Mesodermal cell (in vitro differentiated cells): ENCODE measurements at regions not wholly inside any gene's neighbourhood (a gene's known extent, or its start where the extent isn't known, plus 50 kb on each side); places are given as distances from the start of the nearest gene placed in this dataset.
"Not testable (repeated sequence)": the region's sequence is repeated elsewhere in the genome, so short reads cannot be mapped to it uniquely, and the experiment has no call there.

Source experiments
- H3K27ac ChIP-seq: 2 replicates; pipeline ENCODE4 v1.7.0; 2013; ENCODE audit warnings: mild to moderate bottlenecking, low read depth, low read length, moderate library complexity; ENCODE audit not compliant: severe bottlenecking
- H3K36me3 ChIP-seq: 2 replicates; pipeline ENCODE4 v1.7.1; 2013; ENCODE audit warnings: mild to moderate bottlenecking, low read length, moderate library complexity; ENCODE audit not compliant: control insufficient read depth, insufficient read depth
- H3K4me1 ChIP-seq: one replicate; pipeline ENCODE4 v1.7.1; 2013; ENCODE audit warnings: mild to moderate bottlenecking, low read length; ENCODE audit not compliant: insufficient read depth, control insufficient read depth, poor library complexity, severe bottlenecking
- H3K4me3 ChIP-seq: 2 replicates; pipeline ENCODE4 v1.7.0; 2013; ENCODE audit warnings: low read length, control low read depth, mild to moderate bottlenecking; ENCODE audit not compliant: insufficient read depth, poor library complexity, severe bottlenecking; ENCODE audit errors: extremely low read depth
- H3K9me3 ChIP-seq: 2 replicates; pipeline ENCODE4 v1.7.1; 2013; ENCODE audit warnings: mild to moderate bottlenecking, low read length, moderate library complexity; ENCODE audit not compliant: control insufficient read depth
- WGBS, 2 experiments: methylation state at CpG; one replicate each; pipeline ENCODE4 v1.1.5; 2013; ENCODE audit warnings: missing lambda C conversion rate in 2 of 2; ENCODE audit not compliant: insufficient coverage in 2 of 2; 5-methylcytosine and 5-hydroxymethylcytosine counted together

DNA sequence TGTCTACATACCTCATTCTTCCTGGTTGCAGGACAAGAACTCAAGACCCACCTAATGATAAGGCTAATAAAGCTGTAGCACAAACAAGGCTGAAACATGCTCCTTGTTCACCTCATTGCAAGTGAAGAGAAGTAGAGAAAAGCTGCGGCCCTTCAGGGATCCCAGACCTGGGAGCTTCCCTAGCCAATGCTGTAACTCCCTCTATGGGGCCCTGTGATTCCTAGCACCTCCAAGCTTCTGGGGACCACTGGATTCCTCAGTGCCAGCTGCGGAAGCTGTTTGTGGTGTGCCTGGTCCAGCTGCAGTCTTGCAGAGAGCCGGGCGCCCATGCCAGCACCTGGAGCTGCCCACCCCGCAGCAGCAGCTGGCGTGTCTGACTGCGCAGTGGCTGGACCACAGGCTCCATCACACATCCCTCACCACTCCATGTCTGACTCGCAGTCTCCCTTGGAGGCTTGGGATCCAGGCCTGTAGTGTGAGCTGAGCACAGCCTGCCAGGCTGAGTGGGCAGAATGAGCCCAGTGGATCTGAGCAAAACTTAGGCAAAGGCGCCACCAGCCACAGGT lies 737.2 kb upstream of the GJE1 start:
- Histone ChIP-seq H3K36me3 (no peaks in the 10 kb centered on the region), H3K9me3 (no peaks in the 10 kb centered on the region), H3K4me1 (no peaks in the 10 kb centered on the region), H3K4me3 (no peak overlapping the region), H3K27ac (no peak overlapping the region)
- WGBS, 2 experiments, result 95 to 100% methylated on average over 2 to 6 of the region's 9 CpGs

DNA sequence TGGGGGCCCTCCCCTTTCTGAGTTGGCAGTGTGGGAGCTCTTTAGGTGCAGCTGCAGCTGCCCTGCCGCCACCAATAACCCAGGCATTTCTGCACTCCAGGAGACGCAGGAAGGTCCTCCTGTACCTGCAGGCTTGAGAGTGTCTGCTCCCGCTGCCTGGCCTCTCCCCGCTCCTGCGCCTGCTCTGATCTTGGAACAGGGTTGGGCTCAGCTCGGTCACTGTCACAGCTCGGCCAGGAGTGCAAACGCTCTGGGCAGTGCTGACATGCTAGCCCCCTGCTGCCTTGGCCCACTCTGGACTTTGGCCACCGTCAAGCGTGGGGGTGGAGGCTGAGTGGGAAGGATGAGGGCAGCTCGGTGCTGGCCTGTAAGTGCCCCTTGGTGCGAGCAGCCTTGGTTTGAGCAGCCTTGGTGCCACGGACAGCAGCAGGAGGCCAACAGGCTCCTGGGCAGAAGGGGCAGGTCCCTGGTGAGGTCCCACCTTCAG lies 738.1 kb upstream of the GJE1 start:
- H3K4me1 ChIP-seq, result no peaks in the 10 kb centered on the region
- no peaks in the 10 kb centered on the region for H3K36me3 ChIP-seq
- H3K9me3 ChIP-seq, result no peaks in the 10 kb centered on the region
- H3K4me3 ChIP-seq, result no peak overlapping the region
- H3K27ac ChIP-seq, result no peak overlapping the region
- WGBS, 2 experiments, result 94 to 97% methylated on average over 7 to 13 of the region's 13 CpGs

DNA sequence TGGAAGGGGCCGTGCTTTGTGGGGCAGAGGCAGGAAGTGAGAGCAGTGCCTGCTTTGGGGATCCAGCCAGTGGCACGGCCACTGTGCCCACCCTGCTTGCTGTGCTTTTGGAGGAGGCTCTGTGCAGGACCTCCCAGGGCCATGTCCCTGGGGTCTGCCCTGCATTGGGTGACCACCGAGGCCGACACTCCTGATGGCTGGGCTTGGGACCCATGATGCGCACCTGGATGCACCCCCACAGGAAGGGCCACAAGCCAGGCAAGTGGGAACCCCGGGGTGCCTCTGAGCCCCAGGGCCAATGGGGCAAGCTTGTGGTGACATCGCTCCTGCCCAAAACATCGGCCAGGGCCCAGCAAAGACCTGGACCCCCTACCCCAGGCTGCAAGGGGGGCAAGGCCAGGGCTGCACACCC lies 738.6 kb upstream of the GJE1 start:
- Histone ChIP-seq H3K27ac (no peak overlapping the region), H3K9me3 (no peaks in the 10 kb centered on the region), H3K4me3 (no peak overlapping the region), H3K36me3 (no peaks in the 10 kb centered on the region), H3K4me1 (no peaks in the 10 kb centered on the region)
- 89 to 98% methylated on average over 5 to 7 of the region's 8 CpGs for WGBS, 2 experiments

- Histone ChIP-seq H3K27ac (no peak overlapping the region), H3K9me3 (no peaks in the 10 kb centered on the region), H3K36me3 (no peaks in the 10 kb centered on the region), H3K4me1 (no peaks in the 10 kb centered on the region), H3K4me3 (no peak overlapping the region)
- WGBS, 2 experiments, result 92 to 94% methylated on average over 4 to 5 of the region's 10 CpGs
These were observed 739.2 kb upstream of the GJE1 start for GRCh38 chr6:141393405-141394124.

DNA sequence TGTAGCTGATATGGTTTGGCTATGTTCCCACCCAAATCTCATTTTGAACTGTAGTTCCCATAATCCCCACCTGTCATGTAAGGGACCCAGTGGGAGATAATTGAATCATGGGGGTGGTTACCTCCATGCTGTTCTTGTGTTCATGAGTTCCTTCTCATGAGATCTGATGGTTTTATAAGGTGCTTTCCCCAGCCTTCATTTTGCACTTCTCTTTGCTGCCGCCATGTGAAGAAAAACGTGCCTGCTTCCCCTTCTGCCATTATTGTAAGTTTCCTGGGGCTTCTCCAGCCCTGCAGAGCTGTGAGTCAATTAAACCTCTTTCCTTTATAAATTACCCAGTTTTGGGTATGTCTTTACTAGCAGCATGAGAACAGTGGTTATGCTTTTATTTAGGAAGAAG lies 741.6 kb upstream of the GJE1 start:
- H3K36me3 ChIP-seq, H3K4me3 ChIP-seq: not testable (repeated sequence)
- 90 to 100% methylated on average over 1 to 2 of the region's 2 CpGs for WGBS, 2 experiments

DNA sequence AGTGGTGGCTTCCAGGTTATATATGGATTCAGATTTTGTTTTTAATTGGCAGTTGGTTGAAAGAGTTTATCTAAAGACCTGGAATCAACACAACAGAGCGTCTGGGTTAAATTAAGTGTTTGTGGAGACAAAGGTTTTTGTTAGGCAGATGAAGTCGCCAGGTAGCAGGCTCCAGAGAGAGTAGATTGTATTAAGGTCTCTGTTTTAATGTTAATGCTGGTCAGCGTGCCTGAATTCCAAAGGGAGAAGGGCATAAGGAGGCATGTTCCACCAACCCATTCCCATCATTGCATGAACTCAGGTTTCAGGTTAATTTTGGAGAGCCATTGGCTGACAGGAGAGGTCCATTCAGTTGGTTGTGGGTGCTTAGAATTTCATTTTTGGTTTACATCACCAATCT lies 744.1 kb upstream of the GJE1 start:
- 68 to 100% methylated on average over 1 to 2 of the region's 3 CpGs for WGBS, 2 experiments

More for the DNA sequence above, 741.6 kb upstream of the GJE1 start:
- H3K4me1 ChIP-seq, H3K27ac ChIP-seq, H3K9me3 ChIP-seq: not testable (repeated sequence)

GRCh38 chr6:141370438-141370837 lies 762.3 kb upstream of the GJE1 start:
- Histone ChIP-seq H3K9me3 (peaks cover 4% of the 10 kb centered on the region), H3K36me3 (no peaks in the 10 kb centered on the region)
- WGBS, 2 experiments, result no CpG with 5 or more reads among the region's 2 CpGs

More for the DNA sequence above, 744.1 kb upstream of the GJE1 start:
- H3K36me3 ChIP-seq, result no peaks in the 10 kb centered on the region
- H3K9me3 ChIP-seq, result no peaks in the 10 kb centered on the region
- no peaks in the 10 kb centered on the region for H3K4me1 ChIP-seq
- H3K4me3 ChIP-seq, result no peak overlapping the region
- no peak overlapping the region for H3K27ac ChIP-seq

DNA sequence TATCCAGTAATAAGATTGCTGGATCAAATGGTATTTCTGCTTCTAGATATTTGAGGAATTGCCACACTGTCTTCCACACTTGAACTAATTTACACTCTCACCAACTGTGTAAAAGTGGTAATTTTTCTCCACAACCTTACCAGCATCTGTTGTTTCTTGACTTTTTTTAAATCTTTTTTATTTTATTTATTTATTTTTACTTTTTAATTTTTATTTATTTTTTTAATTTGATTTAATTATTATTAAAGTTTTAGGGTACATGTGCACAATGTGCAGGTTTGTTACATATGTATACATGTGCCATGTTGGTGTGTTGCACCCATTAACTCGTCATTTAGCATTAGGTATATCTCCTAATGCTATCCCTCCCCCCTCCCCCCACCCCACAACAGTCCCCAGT lies 765.9 kb upstream of the GJE1 start:
- H3K4me1 ChIP-seq, H3K27ac ChIP-seq, H3K36me3 ChIP-seq, H3K9me3 ChIP-seq, H3K4me3 ChIP-seq: not testable (repeated sequence)
- no CpG with 5 or more reads among the region's 1 CpG for WGBS, 2 experiments

More at GRCh38 chr6:141370438-141370837, 762.3 kb upstream of the GJE1 start:
- H3K4me3 ChIP-seq, result no peak overlapping the region
- no peaks in the 10 kb centered on the region for H3K4me1 ChIP-seq
- H3K27ac ChIP-seq, result no peak overlapping the region

DNA sequence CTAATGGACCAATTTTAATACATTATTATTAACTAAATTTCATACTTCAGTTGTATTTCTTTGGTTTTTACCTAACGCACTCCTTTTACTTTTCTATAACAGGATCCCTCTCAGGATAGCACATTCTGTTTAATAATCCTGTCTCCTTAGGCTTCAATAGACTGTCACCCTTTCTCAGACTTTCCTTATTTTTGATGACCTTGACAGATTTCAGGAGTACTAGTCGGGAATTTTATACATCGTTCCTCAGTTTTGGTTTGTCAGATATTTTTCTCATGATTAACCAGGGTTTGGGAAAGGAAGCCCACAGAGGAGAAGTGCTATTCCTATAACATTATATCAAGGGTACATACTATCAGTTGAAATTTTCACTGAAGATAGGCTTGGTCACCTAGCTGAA lies 768.0 kb upstream of the GJE1 start:
- no peak overlapping the region for H3K4me3 ChIP-seq
- WGBS, 2 experiments, result 75 to 86% methylated on average over 1 of the region's 3 CpGs
- H3K4me1 ChIP-seq, result no peaks in the 10 kb centered on the region
- H3K9me3 ChIP-seq, result peaks cover 4% of the 10 kb centered on the region
- no peaks in the 10 kb centered on the region for H3K36me3 ChIP-seq
- no peak overlapping the region for H3K27ac ChIP-seq

DNA sequence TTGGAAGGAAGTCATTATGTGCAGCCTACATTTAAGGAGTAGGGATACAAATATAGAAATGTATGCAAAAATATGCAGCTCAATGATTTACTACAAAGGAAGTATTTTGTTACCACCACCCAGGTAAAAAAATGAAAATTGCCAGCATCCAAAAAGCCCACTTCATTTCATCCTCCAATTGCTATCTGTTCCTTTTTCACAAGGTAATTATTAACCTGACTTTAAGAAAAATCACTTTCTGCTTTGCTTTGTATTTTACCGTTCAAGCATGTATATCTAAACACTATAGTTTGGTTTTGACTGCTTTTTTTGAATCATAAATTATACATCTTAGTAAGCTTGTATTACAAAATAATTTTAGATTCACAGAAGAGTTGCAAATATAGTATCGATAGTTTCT lies 768.5 kb upstream of the GJE1 start:
- Histone ChIP-seq H3K4me1 (no peaks in the 10 kb centered on the region), H3K36me3 (no peaks in the 10 kb centered on the region), H3K9me3 (peaks cover 3% of the 10 kb centered on the region), H3K27ac (no peak overlapping the region), H3K4me3 (no peak overlapping the region)
- WGBS, 2 experiments, result no CpG with 5 or more reads among the region's 2 CpGs

GRCh38 chr6:141361559-141361958 lies 771.2 kb upstream of the GJE1 start:
- no CpG with 5 or more reads among the region's 1 CpG for WGBS, 2 experiments
- H3K27ac ChIP-seq, result no peak overlapping the region

More at GRCh38 chr6:141361559-141361958, 771.2 kb upstream of the GJE1 start:
- no peaks in the 10 kb centered on the region for H3K4me1 ChIP-seq
- no peaks in the 10 kb centered on the region for H3K9me3 ChIP-seq
- H3K36me3 ChIP-seq, result no peaks in the 10 kb centered on the region
- no peak overlapping the region for H3K4me3 ChIP-seq
